ENCODE measurements at regions not wholly inside any gene's neighbourhood (a gene's known extent, or its start where the extent isn't known, plus 50 kb on each side); places are given as distances from the start of the nearest gene placed in this dataset.

DNA sequence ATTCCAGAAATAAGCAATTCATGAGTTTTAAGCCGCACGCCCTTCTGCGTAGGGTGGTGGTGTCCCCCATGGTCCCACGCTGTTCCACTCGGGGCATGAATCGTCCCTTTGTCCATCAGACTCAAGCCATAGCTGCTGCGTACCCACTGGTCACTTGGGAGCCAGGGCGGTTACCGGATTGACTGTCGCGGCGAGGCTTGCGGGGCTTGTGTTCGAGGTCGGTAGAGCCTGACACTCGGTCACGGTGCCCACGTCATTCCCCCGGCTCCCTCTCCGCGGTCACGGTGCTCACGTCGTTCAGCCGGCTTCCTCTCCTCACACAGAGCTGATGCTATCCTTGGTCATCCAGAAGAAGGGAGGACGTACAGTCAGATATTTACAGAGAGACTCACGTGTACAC is 1227.0 kb downstream of the BRD1 start:
- TF ChIP-seq, protein P1, sequence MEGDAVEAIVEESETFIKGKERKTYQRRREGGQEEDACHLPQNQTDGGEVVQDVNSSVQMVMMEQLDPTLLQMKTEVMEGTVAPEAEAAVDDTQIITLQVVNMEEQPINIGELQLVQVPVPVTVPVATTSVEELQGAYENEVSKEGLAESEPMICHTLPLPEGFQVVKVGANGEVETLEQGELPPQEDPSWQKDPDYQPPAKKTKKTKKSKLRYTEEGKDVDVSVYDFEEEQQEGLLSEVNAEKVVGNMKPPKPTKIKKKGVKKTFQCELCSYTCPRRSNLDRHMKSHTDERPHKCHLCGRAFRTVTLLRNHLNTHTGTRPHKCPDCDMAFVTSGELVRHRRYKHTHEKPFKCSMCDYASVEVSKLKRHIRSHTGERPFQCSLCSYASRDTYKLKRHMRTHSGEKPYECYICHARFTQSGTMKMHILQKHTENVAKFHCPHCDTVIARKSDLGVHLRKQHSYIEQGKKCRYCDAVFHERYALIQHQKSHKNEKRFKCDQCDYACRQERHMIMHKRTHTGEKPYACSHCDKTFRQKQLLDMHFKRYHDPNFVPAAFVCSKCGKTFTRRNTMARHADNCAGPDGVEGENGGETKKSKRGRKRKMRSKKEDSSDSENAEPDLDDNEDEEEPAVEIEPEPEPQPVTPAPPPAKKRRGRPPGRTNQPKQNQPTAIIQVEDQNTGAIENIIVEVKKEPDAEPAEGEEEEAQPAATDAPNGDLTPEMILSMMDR (conservative IDR thresholded peaks at IDR 0.05; ENCODE audit: low read depth in 2 of 2) = no peak
- TF ChIP-seq, protein P2, sequence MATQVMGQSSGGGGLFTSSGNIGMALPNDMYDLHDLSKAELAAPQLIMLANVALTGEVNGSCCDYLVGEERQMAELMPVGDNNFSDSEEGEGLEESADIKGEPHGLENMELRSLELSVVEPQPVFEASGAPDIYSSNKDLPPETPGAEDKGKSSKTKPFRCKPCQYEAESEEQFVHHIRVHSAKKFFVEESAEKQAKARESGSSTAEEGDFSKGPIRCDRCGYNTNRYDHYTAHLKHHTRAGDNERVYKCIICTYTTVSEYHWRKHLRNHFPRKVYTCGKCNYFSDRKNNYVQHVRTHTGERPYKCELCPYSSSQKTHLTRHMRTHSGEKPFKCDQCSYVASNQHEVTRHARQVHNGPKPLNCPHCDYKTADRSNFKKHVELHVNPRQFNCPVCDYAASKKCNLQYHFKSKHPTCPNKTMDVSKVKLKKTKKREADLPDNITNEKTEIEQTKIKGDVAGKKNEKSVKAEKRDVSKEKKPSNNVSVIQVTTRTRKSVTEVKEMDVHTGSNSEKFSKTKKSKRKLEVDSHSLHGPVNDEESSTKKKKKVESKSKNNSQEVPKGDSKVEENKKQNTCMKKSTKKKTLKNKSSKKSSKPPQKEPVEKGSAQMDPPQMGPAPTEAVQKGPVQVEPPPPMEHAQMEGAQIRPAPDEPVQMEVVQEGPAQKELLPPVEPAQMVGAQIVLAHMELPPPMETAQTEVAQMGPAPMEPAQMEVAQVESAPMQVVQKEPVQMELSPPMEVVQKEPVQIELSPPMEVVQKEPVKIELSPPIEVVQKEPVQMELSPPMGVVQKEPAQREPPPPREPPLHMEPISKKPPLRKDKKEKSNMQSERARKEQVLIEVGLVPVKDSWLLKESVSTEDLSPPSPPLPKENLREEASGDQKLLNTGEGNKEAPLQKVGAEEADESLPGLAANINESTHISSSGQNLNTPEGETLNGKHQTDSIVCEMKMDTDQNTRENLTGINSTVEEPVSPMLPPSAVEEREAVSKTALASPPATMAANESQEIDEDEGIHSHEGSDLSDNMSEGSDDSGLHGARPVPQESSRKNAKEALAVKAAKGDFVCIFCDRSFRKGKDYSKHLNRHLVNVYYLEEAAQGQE (IDR thresholded peaks at IDR 0.05; ENCODE audit: unreplicated experiment) = no peak
- no peak for TF ChIP-seq EZH2phosphoT487 (IDR thresholded peaks at IDR 0.05; ENCODE audit: unreplicated experiment)

Measured in GM23338 (cell line).